SK-N-SH treated with all-trans-retinoic acid at 6 μM for 48 hours (cell line): ENCODE measurements at regions not wholly inside any gene's neighbourhood (a gene's known extent, or its start where the extent isn't known, plus 50 kb on each side); places are given as distances from the start of the nearest gene placed in this dataset.

Experiments used
- ESRRG ChIP-seq: fragments of 250-450 bp; sonication (Bioruptor Pico); IDR thresholded peaks from 2 replicates; pipeline ENCODE4 v1.6.1; 2021; ENCODE audit warnings: mild to moderate bottlenecking
- ZFP3 ChIP-seq: fragments of 250-450 bp; sonication (Bioruptor Pico); IDR thresholded peaks from 2 replicates; pipeline ENCODE4 v1.5.0; 2020; ENCODE audit warnings: mild to moderate bottlenecking, moderate library complexity
- ZFP30 ChIP-seq: fragments of 450-650 bp; formaldehyde crosslinking; IDR thresholded peaks from 2 replicates; pipeline ENCODE4 v1.5.0; 2022; ENCODE audit warnings: mild to moderate bottlenecking, moderate library complexity

- TF ChIP-seq ZFP3 (CRISPR knock-in tag) (no peak), ESRRG (CRISPR knock-in tag) (no peak), ZFP30 (CRISPR knock-in tag) (no peak)
These were observed 128.5 kb downstream of the LRRC70 start for GRCh38 chr5:62707131-62707530.
